ENCODE measurements at regions not wholly inside any gene's neighbourhood (a gene's known extent, or its start where the extent isn't known, plus 50 kb on each side); places are given as distances from the start of the nearest gene placed in this dataset.
"Not testable (repeated sequence)": the region's sequence is repeated elsewhere in the genome, so short reads cannot be mapped to it uniquely, and the experiment has no call there.

GRCh38 chr4:23423540-23423939 lies 466.3 kb downstream of the PPARGC1A start:
- Histone ChIP-seq H3K4me3 (no peak overlapping the region), H3K36me3 (no peaks in the 10 kb centered on the region), H3K4me1 (no peaks in the 10 kb centered on the region), H3K27ac (replicated peaks) (no peak overlapping the region), H3K27me3 (ENCODE audit: low read depth) (no peaks in the 10 kb centered on the region), H3K9me3 (replicated peaks) (no peaks in the 10 kb centered on the region)
- intact Hi-C loops (cut with micrococcal nuclease) = no loop called here
- no peak for DNase-seq
- no peak for TF ChIP-seq CTCF (IDR thresholded peaks at IDR 0.05; ENCODE audit: borderline replicate concordance)

DNA sequence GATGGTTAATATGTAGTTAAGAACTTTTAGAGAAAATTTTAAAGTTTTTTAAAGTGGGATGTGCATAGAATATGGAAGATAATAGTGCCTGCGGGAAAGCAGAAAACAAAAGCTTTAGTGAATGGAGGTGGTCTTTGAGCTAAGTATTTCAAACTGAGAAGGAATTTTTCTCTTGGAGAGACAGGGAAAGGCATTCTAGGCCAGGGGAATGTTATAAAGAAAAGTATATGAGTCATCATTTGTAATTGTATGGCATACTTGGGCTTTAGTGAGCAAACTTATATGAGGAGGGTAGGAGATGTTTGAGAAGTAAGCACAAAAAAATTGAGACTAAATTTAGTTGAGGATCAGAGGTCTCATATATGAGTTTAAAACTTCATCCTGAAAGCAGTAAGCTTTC lies 467.0 kb downstream of the PPARGC1A start:
- H3K27ac ChIP-seq (replicated peaks) = no peak overlapping the region
- no peaks in the 10 kb centered on the region for H3K27me3 ChIP-seq (ENCODE audit: low read depth)
- H3K9me3 ChIP-seq (replicated peaks) = no peaks in the 10 kb centered on the region
- H3K4me1 ChIP-seq = no peaks in the 10 kb centered on the region
- intact Hi-C loops (cut with micrococcal nuclease) = no loop called here
- TF ChIP-seq CTCF (IDR thresholded peaks at IDR 0.05; ENCODE audit: borderline replicate concordance) = no peak
- no peak overlapping the region for H3K4me3 ChIP-seq
- H3K36me3 ChIP-seq = no peaks in the 10 kb centered on the region
- DNase-seq = no peak

- no peak for DNase-seq
- intact Hi-C loops (cut with micrococcal nuclease) = no loop called here
- Histone ChIP-seq H3K4me1 (no peaks in the 10 kb centered on the region), H3K27me3 (ENCODE audit: low read depth) (no peaks in the 10 kb centered on the region), H3K36me3 (no peaks in the 10 kb centered on the region), H3K4me3 (no peak overlapping the region), H3K9me3 (replicated peaks) (no peaks in the 10 kb centered on the region), H3K27ac (replicated peaks) (no peak overlapping the region)
- no peak for TF ChIP-seq CTCF (IDR thresholded peaks at IDR 0.05; ENCODE audit: borderline replicate concordance)
These were observed 476.2 kb downstream of the PPARGC1A start for GRCh38 chr4:23413631-23414030.

DNA sequence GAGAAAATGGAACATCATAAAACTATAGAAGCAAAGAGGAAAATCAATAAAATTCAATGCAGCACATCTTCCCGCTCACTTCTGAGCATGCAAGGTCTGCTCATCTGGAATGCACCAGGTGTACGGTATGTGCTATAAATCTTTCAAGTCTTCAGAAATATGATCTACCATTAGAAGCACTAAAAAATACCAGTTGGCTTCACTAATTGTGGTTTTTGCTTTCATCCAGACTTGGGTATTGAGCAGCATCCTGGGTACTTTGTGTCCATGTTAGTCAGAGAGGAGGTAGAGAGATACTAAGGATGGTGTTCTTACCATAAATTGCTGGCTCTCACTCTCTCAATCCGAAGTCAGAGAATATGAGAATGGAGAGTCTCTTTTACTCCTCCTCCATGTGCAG lies 477.1 kb downstream of the PPARGC1A start:
- intact Hi-C loops (cut with micrococcal nuclease) = no loop called here
- Histone ChIP-seq H3K27me3 (ENCODE audit: low read depth) (no peaks in the 10 kb centered on the region), H3K27ac (replicated peaks) (no peak overlapping the region), H3K36me3 (no peaks in the 10 kb centered on the region), H3K9me3 (replicated peaks) (no peaks in the 10 kb centered on the region), H3K4me3 (no peak overlapping the region), H3K4me1 (no peaks in the 10 kb centered on the region)
- no peak for DNase-seq
- TF ChIP-seq CTCF (IDR thresholded peaks at IDR 0.05; ENCODE audit: borderline replicate concordance) = no peak

- intact Hi-C loops (cut with micrococcal nuclease); H3K27me3 ChIP-seq (ENCODE audit: low read depth): not testable (repeated sequence)
These were observed 480.9 kb downstream of the PPARGC1A start for GRCh38 chr4:23408913-23409312.

GRCh38 chr4:23401572-23401971 lies 488.3 kb downstream of the PPARGC1A start:
- H3K36me3 ChIP-seq = no peaks in the 10 kb centered on the region
- intact Hi-C loops (cut with micrococcal nuclease) = no loop called here
- no peak overlapping the region for H3K27ac ChIP-seq (replicated peaks)
- H3K27me3 ChIP-seq (ENCODE audit: low read depth) = no peaks in the 10 kb centered on the region
- H3K9me3 ChIP-seq (replicated peaks) = peaks cover 16% of the 10 kb centered on the region
- H3K4me1 ChIP-seq = no peaks in the 10 kb centered on the region
- no peak for TF ChIP-seq CTCF (IDR thresholded peaks at IDR 0.05; ENCODE audit: borderline replicate concordance)
- no peak overlapping the region for H3K4me3 ChIP-seq
- DNase-seq = no peak

More at GRCh38 chr4:23408913-23409312, 480.9 kb downstream of the PPARGC1A start:
- not testable (repeated sequence) for H3K36me3 ChIP-seq; H3K4me3 ChIP-seq; H3K9me3 ChIP-seq (replicated peaks); H3K4me1 ChIP-seq; H3K27ac ChIP-seq (replicated peaks); DNase-seq
